ENCODE measurements at regions not wholly inside any gene's neighbourhood (a gene's known extent, or its start where the extent isn't known, plus 50 kb on each side); places are given as distances from the start of the nearest gene placed in this dataset.

DNA sequence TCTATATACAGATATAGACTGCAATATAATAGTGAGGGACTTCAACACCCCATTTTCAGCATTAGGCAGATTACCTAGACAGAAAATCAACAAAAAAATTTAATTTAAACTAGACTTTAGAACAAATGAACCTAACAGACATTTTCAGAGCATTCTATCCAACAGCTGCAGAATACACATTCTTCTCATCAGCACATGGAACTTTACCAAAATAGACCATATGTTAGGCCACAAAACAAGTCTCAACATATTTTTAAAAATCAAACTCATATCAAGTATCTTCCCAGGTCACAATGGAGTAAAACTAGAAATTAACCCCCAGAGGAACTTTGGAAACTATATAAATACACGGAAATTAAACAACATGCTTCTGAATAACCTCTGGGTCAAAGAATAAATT lies 169.6 kb downstream of the MTERF1 start:
- TF ChIP-seq, protein P1, sequence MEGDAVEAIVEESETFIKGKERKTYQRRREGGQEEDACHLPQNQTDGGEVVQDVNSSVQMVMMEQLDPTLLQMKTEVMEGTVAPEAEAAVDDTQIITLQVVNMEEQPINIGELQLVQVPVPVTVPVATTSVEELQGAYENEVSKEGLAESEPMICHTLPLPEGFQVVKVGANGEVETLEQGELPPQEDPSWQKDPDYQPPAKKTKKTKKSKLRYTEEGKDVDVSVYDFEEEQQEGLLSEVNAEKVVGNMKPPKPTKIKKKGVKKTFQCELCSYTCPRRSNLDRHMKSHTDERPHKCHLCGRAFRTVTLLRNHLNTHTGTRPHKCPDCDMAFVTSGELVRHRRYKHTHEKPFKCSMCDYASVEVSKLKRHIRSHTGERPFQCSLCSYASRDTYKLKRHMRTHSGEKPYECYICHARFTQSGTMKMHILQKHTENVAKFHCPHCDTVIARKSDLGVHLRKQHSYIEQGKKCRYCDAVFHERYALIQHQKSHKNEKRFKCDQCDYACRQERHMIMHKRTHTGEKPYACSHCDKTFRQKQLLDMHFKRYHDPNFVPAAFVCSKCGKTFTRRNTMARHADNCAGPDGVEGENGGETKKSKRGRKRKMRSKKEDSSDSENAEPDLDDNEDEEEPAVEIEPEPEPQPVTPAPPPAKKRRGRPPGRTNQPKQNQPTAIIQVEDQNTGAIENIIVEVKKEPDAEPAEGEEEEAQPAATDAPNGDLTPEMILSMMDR (IDR thresholded peaks at IDR 0.05) = no peak
- no peak for TF ChIP-seq POLR2A (IDR thresholded peaks at IDR 0.05)
